ENCODE measurements at regions not wholly inside any gene's neighbourhood (a gene's known extent, or its start where the extent isn't known, plus 50 kb on each side); places are given as distances from the start of the nearest gene placed in this dataset.

- Mint-ChIP-seq H3K27me3 (ENCODE audit: low read depth in 3 of 3) (peaks cover 0 to 3% (median 2%) of the 10 kb centered on the region in 3 donors), H3K9me3 (peaks cover 4 to 19% (median 5%) of the 10 kb centered on the region in 7 donors), H3K4me3 (no peak overlapping the region), H3K36me3 (no peaks in the 10 kb centered on the region), H3K4me1 (no peaks in the 10 kb centered on the region), H3K27ac (no peak overlapping the region)
- peaks cover 0 to 3% of the 10 kb centered on the region in 2 donors for H3K9me3 ChIP-seq (replicated peaks in 1 of 2; ENCODE audit: control insufficient read depth in 1 of 2, insufficient read depth in 1 of 2, low read length in 2 of 2)
- no peaks in the 10 kb centered on the region for H3K79me2 ChIP-seq (ENCODE audit: insufficient read depth, low read length)
- H3K27ac ChIP-seq (ENCODE audit: low read depth in 1 of 2, low read length in 2 of 2) = no peak overlapping the region
- TF ChIP-seq CTCF (IDR thresholded peaks at IDR 0.05) = no peak
- 100% methylated on average over 1 of the region's 3 CpGs for WGBS (ENCODE audit: insufficient coverage)
- no peak for DNase-seq
- intact Hi-C loops (cut with micrococcal nuclease) = no loop called here
- H4K20me1 ChIP-seq (ENCODE audit: insufficient read depth, low read length) = no peaks in the 10 kb centered on the region
- no peak overlapping the region for H3K4me2 ChIP-seq (replicated peaks; ENCODE audit: extremely low read depth, low read length, poor library complexity, severe bottlenecking)
- H3K27me3 ChIP-seq (ENCODE audit: control insufficient read depth in 2 of 2, insufficient read depth in 2 of 2, low read length in 2 of 2) = no peaks in the 10 kb centered on the region
- H3K4me1 ChIP-seq (ENCODE audit: control insufficient read depth in 1 of 2, insufficient read depth in 2 of 2, low read length in 2 of 2) = no peaks in the 10 kb centered on the region
- H3K36me3 ChIP-seq (replicated peaks in 1 of 2; ENCODE audit: control insufficient read depth in 1 of 2, insufficient read depth in 2 of 2, low read length in 2 of 2) = no peaks in the 10 kb centered on the region
- H3K4me3 ChIP-seq (replicated peaks in 1 of 3; ENCODE audit: low read depth in 2 of 3, low read length in 3 of 3) = no peak overlapping the region
- H3K9ac ChIP-seq (ENCODE audit: insufficient read depth, low read length, poor library complexity, severe bottlenecking) = no peak overlapping the region
- H2AFZ ChIP-seq (ENCODE audit: insufficient read depth, low read depth, low read length, poor library complexity, severe bottlenecking) = no peak overlapping the region
These were observed 124.7 kb upstream of the CTTNBP2NL start for GRCh38 chr1:112271270-112271669.

GRCh38 chr1:112272101-112272772 is 123.8 kb upstream of the CTTNBP2NL start:
- no peaks in the 10 kb centered on the region for H3K79me2 ChIP-seq (ENCODE audit: insufficient read depth, low read length)
- H3K36me3 Mint-ChIP-seq = no peaks in the 10 kb centered on the region
- H3K4me3 Mint-ChIP-seq = no peak overlapping the region
- no peak overlapping the region for H3K27ac Mint-ChIP-seq
- no peaks in the 10 kb centered on the region for H3K36me3 ChIP-seq (replicated peaks in 1 of 2; ENCODE audit: control insufficient read depth in 1 of 2, insufficient read depth in 2 of 2, low read length in 2 of 2)
- no peak overlapping the region for H2AFZ ChIP-seq (ENCODE audit: insufficient read depth, low read depth, low read length, poor library complexity, severe bottlenecking)
- peaks cover 4 to 19% (median 5%) of the 10 kb centered on the region in 7 donors for H3K9me3 Mint-ChIP-seq
- no peak overlapping the region for H3K4me3 ChIP-seq (replicated peaks in 1 of 3; ENCODE audit: low read depth in 2 of 3, low read length in 3 of 3)
- no peak for TF ChIP-seq CTCF (IDR thresholded peaks at IDR 0.05)
- intact Hi-C loops (cut with micrococcal nuclease) = no loop called here
- H3K4me1 ChIP-seq (ENCODE audit: control insufficient read depth in 1 of 2, insufficient read depth in 2 of 2, low read length in 2 of 2) = no peaks in the 10 kb centered on the region
- no peak overlapping the region for H3K4me2 ChIP-seq (replicated peaks; ENCODE audit: extremely low read depth, low read length, poor library complexity, severe bottlenecking)
- WGBS (ENCODE audit: insufficient coverage) = 60% methylated on average over 1 of the region's 6 CpGs
- peaks cover 0 to 3% of the 10 kb centered on the region in 2 donors for H3K9me3 ChIP-seq (replicated peaks in 1 of 2; ENCODE audit: control insufficient read depth in 1 of 2, insufficient read depth in 1 of 2, low read length in 2 of 2)
- H3K27me3 ChIP-seq (ENCODE audit: control insufficient read depth in 2 of 2, insufficient read depth in 2 of 2, low read length in 2 of 2) = no peaks in the 10 kb centered on the region
- peaks cover 0 to 3% (median 2%) of the 10 kb centered on the region in 3 donors for H3K27me3 Mint-ChIP-seq (ENCODE audit: low read depth in 3 of 3)
- H3K9ac ChIP-seq (ENCODE audit: insufficient read depth, low read length, poor library complexity, severe bottlenecking) = no peak overlapping the region
- no peaks in the 10 kb centered on the region for H3K4me1 Mint-ChIP-seq
- DNase-seq = no peak
- no peak overlapping the region for H3K27ac ChIP-seq (ENCODE audit: low read depth in 1 of 2, low read length in 2 of 2)
- H4K20me1 ChIP-seq (ENCODE audit: insufficient read depth, low read length) = no peaks in the 10 kb centered on the region

Data from CD14-positive monocyte (primary cell).